NT2/D1 (cell line): ENCODE measurements at regions not wholly inside any gene's neighbourhood (a gene's known extent, or its start where the extent isn't known, plus 50 kb on each side); places are given as distances from the start of the nearest gene placed in this dataset.

ENCODE experiments used
- DNase-seq: peaks from one replicate; pipeline ENCODE4 v3.0.0-alpha.2; 2011; ENCODE audit warnings: low read depth, low spot score
- H3K27me3 ChIP-seq: 2 replicates; pipeline ENCODE4 v1.6.0; 2011; ENCODE audit warnings: mild to moderate bottlenecking; ENCODE audit not compliant: insufficient read length, insufficient read depth
- H3K36me3 ChIP-seq: 2 replicates; pipeline ENCODE4 v1.6.1; 2011; ENCODE audit warnings: mild to moderate bottlenecking, low read length, mixed read lengths; ENCODE audit not compliant: insufficient read depth, insufficient read length
- H3K4me1 ChIP-seq: 2 replicates; pipeline ENCODE4 v1.5.1; 2011; ENCODE audit not compliant: insufficient read depth, insufficient read length
- H3K4me3 ChIP-seq: 2 replicates; pipeline ENCODE4 v1.5.1; 2011; ENCODE audit warnings: low read depth; ENCODE audit not compliant: insufficient read length
- H3K9ac ChIP-seq: 2 replicates; pipeline ENCODE4 v1.6.0; 2011; ENCODE audit warnings: low read depth; ENCODE audit not compliant: insufficient read length
- H3K9me3 ChIP-seq: 2 replicates; pipeline ENCODE4 v1.5.1; 2011; ENCODE audit warnings: mild to moderate bottlenecking, low read length; ENCODE audit not compliant: insufficient read depth
- SUZ12 ChIP-seq: IDR thresholded peaks from 2 replicates; pipeline ENCODE4 v1.6.1; 2011; ENCODE audit not compliant: insufficient read length, insufficient read depth; ENCODE audit errors: extremely low read depth
- YY1 ChIP-seq: IDR thresholded peaks from 2 replicates; pipeline ENCODE4 v1.6.1; 2011; ENCODE audit not compliant: insufficient read length, insufficient read depth
- ZNF274 ChIP-seq: IDR thresholded peaks from 2 replicates; pipeline ENCODE4 v1.6.1; 2011; ENCODE audit warnings: mild to moderate bottlenecking, low read depth, low read length

DNA sequence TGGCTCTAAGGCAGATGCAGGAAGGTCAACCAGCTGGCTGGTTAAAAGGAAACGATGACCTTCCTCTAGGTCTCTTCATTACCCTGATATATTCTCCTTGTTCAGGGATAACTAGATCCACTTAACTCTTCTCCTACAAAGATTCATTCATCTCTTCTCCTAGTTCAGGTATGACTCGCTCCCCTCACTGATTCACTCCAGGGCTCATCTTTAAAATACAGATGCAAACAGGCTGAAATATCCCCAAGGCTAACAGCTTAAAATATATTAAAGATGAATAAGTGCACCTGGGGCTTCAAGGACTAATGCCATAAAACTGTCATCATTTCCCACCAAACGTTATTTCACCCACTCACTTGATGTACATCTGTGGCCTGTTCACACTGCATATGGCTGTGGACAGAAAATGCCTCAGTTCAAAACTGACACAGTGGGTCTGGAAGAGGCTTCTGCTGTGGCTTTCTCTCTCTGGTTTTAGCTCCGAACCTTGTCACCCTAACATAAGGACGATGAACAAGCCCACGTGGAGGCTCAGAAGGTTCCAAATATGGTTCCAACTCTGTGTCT lies 366.9 kb downstream of the DEPDC1B start:
- no peak for DNase-seq
- Histone ChIP-seq H3K4me1 (no peaks in the 10 kb centered on the region), H3K9ac (no peak overlapping the region), H3K27me3 (no peaks in the 10 kb centered on the region), H3K36me3 (no peaks in the 10 kb centered on the region), H3K4me3 (no peak overlapping the region), H3K9me3 (no peaks in the 10 kb centered on the region)
- TF ChIP-seq ZNF274 (no peak), SUZ12 (no peak), YY1 (no peak)

DNA sequence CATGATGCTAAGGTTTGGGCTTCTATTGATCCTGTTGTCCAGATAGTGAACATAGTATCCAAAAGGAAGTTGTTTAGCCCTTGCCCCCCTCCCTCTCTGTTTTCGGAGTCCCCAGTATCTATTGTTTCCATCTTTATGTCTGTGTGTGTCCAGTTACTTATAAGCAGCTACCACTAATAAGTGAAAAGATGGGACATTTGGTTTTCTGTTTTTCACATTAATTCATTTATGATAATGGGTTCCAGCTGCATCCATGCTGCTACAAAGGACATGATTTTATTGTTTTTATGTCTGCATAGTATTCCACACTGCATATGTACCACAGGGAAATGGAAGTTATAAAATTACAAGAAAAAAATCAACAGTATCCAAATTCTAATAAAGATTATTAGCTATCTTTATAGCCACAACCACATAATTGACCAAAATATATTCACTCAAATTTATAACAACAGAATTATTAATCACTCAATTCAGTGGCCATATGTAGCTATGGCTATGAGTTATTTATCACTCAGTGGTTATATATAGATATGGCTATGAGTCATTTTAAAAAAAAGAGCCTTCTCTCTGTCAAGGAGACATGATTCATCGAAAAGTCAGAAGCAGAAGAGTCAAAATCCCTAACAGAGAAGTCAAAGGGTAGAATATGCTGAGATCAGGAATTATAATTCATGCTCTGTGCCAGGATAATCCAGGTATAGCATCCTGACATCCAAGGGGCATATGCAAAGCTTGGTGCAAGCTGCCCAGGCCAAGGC lies 367.5 kb downstream of the DEPDC1B start:
- Histone ChIP-seq H3K9ac (no peak overlapping the region), H3K27me3 (no peaks in the 10 kb centered on the region), H3K4me1 (no peaks in the 10 kb centered on the region), H3K9me3 (no peaks in the 10 kb centered on the region), H3K4me3 (no peak overlapping the region), H3K36me3 (no peaks in the 10 kb centered on the region)
- no peak for DNase-seq
- TF ChIP-seq SUZ12 (no peak), ZNF274 (no peak), YY1 (no peak)

DNA sequence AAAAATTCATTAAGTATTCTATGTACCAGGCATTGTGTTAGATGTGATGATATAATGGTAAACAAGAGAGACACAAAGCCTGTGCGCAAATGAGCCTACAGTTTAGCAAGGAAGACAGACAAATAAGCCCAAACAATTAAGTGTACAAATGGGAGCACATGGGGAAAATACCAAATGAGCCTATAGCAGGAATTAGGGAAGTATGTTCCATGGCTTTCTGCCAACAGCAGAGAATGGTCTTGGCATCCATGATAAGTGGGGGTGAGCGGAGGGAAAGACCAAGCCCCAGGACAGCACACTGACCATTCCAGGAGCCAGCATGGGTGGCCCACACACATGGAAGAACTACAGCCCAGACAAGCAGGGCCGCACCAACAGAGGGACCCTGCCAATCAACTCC lies 369.7 kb downstream of the DEPDC1B start:
- no peak for DNase-seq
- H3K9ac ChIP-seq = no peak overlapping the region
- H3K9me3 ChIP-seq = no peaks in the 10 kb centered on the region
- no peaks in the 10 kb centered on the region for H3K27me3 ChIP-seq
- no peaks in the 10 kb centered on the region for H3K36me3 ChIP-seq
- no peaks in the 10 kb centered on the region for H3K4me1 ChIP-seq
- H3K4me3 ChIP-seq = no peak overlapping the region
- no peak for TF ChIP-seq YY1
- no peak for TF ChIP-seq ZNF274
- TF ChIP-seq SUZ12 = no peak

DNA sequence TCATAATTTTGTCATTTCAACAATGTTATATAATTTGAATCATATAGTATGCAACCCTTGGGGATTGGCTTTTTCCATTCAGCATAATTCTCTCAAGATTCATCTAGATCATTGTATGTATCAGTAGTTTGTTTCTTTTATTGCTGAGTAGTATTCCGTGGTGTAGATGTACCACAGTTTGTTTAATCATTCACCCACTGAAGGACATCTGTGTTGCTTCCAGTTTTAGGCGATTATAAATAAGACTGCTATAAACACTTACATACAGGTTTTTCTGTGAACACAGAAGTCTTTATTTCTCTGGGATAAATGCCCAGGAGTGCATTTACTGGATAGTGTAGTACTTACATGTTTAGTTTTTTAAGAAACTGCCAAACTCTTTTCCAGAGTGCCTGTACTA lies 374.1 kb downstream of the DEPDC1B start:
- Histone ChIP-seq H3K4me1 (no peaks in the 10 kb centered on the region), H3K36me3 (no peaks in the 10 kb centered on the region), H3K27me3 (no peaks in the 10 kb centered on the region), H3K9me3 (peaks cover 3% of the 10 kb centered on the region; the same call in 1 of the 2 replicates), H3K4me3 (no peak overlapping the region), H3K9ac (no peak overlapping the region)
- TF ChIP-seq SUZ12 (no peak), YY1 (no peak)
- no peak for DNase-seq

DNA sequence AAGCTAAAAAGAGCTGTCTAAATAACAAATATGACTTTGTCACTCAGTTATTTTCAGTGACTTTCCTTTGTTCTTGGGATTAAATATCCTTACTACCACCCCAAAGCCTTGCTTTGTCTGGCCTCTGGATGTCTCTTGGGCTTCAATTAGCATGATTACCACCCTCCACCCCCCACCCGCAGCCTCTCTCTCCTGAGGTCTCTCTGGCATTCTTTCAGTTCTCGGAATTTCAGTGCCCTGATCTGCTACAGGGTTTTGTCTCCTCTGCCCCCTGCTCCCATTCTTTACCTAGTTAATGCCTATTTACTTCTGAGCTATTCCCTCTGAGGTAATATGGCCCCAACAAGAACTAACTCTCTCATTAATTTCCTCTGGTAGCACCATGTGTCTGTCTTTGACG lies 376.4 kb downstream of the DEPDC1B start:
- peak; percentile 27 for DNase-seq
- no peak for TF ChIP-seq SUZ12
- no peak for TF ChIP-seq YY1
- no peak for TF ChIP-seq ZNF274
- H3K4me1 ChIP-seq = no peaks in the 10 kb centered on the region
- no peak overlapping the region for H3K9ac ChIP-seq
- no peaks in the 10 kb centered on the region for H3K27me3 ChIP-seq
- H3K36me3 ChIP-seq = no peaks in the 10 kb centered on the region
- no peak overlapping the region for H3K4me3 ChIP-seq
- peaks cover 4% of the 10 kb centered on the region; the same call in 1 of the 2 replicates for H3K9me3 ChIP-seq

DNA sequence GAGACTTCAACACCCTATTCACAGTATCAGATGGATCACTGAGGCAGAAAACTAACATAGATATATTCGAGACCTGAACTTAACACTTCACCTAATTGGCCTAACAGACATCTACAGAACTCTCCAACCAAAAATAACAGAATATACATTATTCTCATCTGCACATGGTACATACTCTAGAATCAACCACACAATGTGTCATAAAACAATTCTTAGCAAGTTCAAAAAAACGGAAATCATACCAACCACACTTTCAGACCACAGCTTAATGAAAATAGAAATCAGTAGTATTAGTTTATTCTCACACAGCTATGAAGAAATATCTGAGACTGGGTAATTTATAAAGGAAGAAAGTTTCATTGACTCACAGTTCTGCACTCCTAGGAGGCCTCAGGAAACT lies 387.9 kb downstream of the DEPDC1B start:
- H3K27me3 ChIP-seq = no peaks in the 10 kb centered on the region
- no peak for TF ChIP-seq SUZ12
- TF ChIP-seq YY1 = no peak
- no peak for TF ChIP-seq ZNF274
- H3K36me3 ChIP-seq = no peaks in the 10 kb centered on the region
- H3K9me3 ChIP-seq = no peaks in the 10 kb centered on the region
- no peak overlapping the region for H3K4me3 ChIP-seq
- H3K9ac ChIP-seq = no peak overlapping the region
- H3K4me1 ChIP-seq = no peaks in the 10 kb centered on the region
- no peak for DNase-seq

DNA sequence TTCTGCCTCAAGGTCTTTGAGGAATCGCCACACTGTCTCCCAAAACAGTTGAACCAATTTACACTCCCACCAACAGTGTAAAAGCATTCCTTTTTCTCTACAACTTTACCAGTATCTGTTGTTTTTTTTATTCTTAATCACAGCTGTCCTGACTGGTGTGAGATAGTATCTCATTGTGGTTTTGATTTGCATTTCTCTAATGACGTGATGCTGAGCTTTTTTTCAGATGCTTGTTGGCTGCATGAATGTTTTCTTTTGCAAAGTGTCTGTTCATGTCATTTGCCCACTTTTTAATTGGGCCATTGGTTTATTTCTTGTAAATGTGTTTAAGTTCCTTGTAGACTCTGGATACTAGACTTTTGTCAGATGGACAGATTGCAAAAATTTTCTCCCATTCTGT lies 400.0 kb downstream of the DEPDC1B start:
- Histone ChIP-seq H3K9ac (no peak overlapping the region), H3K9me3 (no peaks in the 10 kb centered on the region), H3K4me3 (no peak overlapping the region), H3K4me1 (no peaks in the 10 kb centered on the region), H3K36me3 (no peaks in the 10 kb centered on the region), H3K27me3 (no peaks in the 10 kb centered on the region)
- no peak for DNase-seq
- TF ChIP-seq YY1 = no peak
- no peak for TF ChIP-seq SUZ12
- no peak for TF ChIP-seq ZNF274
